Stimulated activated effector memory CD8-positive, alpha-beta T cell treated with anti-CD3 and anti-CD28 coated beads, Interleukin-12 subunit alpha, Interleukin-12 subunit beta, amount 100 ng/mL, for 72 hours (primary cell): ENCODE measurements at regions not wholly inside any gene's neighbourhood (a gene's known extent, or its start where the extent isn't known, plus 50 kb on each side); places are given as distances from the start of the nearest gene placed in this dataset.
A peak's percentile ranks its signal among the peaks of the same experiment; 100 is the strongest.

Source experiments
- ATAC-seq: fragments of 150-1000 bp; cut with Tn5 transposase; 2 replicates; pipeline ENCODE4 v1.10.0; 2021
- DNase-seq, 2 donors: peaks; one replicate each; pipeline ENCODE4 v3.0.0; 2021 to 2022; ENCODE audit warnings: low spot score in 2 of 2
- H3K27ac Mint-ChIP-seq: one replicate; pipeline ENCODE4 v1.8.0; 2022; ENCODE audit warnings: mild to moderate bottlenecking, mixed read lengths
- H3K36me3 Mint-ChIP-seq: one replicate; pipeline ENCODE4 v1.8.0; 2022; ENCODE audit warnings: mild to moderate bottlenecking, mixed read lengths
- H3K4me1 Mint-ChIP-seq: one replicate; pipeline ENCODE4 v1.8.0; 2022; ENCODE audit warnings: mixed read lengths
- H3K4me3 Mint-ChIP-seq: one replicate; pipeline ENCODE4 v1.8.0; 2022; ENCODE audit warnings: mild to moderate bottlenecking, mixed read lengths
- H3K9me3 Mint-ChIP-seq: one replicate; pipeline ENCODE4 v1.8.0; 2022; ENCODE audit warnings: mixed read lengths

- Mint-ChIP-seq H3K36me3 (no peaks in the 10 kb centered on the region), H3K27ac (no peak overlapping the region), H3K9me3 (no peaks in the 10 kb centered on the region), H3K4me1 (peaks cover 12% of the 10 kb centered on the region), H3K4me3 (no peak overlapping the region)
- ATAC-seq (no peak), DNase-seq (no peak)
These were observed 51.5 kb upstream of the PHF21B start for GRCh38 chr22:45061332-45061731.

- H3K4me3 Mint-ChIP-seq = peak overlapping the region; percentile 33
- peaks cover 12% of the 10 kb centered on the region for H3K4me1 Mint-ChIP-seq
- ATAC-seq (peak; percentile 94), DNase-seq (peak; percentile 27 to 65)
- H3K9me3 Mint-ChIP-seq = no peaks in the 10 kb centered on the region
- H3K36me3 Mint-ChIP-seq = no peaks in the 10 kb centered on the region
- peak overlapping the region; percentile 61 for H3K27ac Mint-ChIP-seq
These were observed 54.8 kb upstream of the PHF21B start for GRCh38 chr22:45064313-45065278.

GRCh38 chr22:45065726-45066125 is 55.9 kb upstream of the PHF21B start:
- peaks cover 12% of the 10 kb centered on the region for H3K4me1 Mint-ChIP-seq
- ATAC-seq (no peak), DNase-seq (no peak)
- no peaks in the 10 kb centered on the region for H3K9me3 Mint-ChIP-seq
- no peak overlapping the region for H3K27ac Mint-ChIP-seq
- no peak overlapping the region for H3K4me3 Mint-ChIP-seq
- no peaks in the 10 kb centered on the region for H3K36me3 Mint-ChIP-seq

- DNase-seq (no peak), ATAC-seq (no peak)
- no peaks in the 10 kb centered on the region for H3K36me3 Mint-ChIP-seq
These were observed 57.9 kb upstream of the PHF21B start for GRCh38 chr22:45067731-45068130.

GRCh38 chr22:45069925-45070324 is 60.1 kb upstream of the PHF21B start:
- Mint-ChIP-seq H3K4me1 (peaks cover 10% of the 10 kb centered on the region), H3K9me3 (no peaks in the 10 kb centered on the region), H3K27ac (peak overlapping the region; percentile 32), H3K4me3 (no peak overlapping the region), H3K36me3 (no peaks in the 10 kb centered on the region)
- ATAC-seq (peak; percentile 82), DNase-seq (no peak)

More at GRCh38 chr22:45067731-45068130, 57.9 kb upstream of the PHF21B start:
- no peak overlapping the region for H3K4me3 Mint-ChIP-seq
- H3K9me3 Mint-ChIP-seq = no peaks in the 10 kb centered on the region
- peaks cover 20% of the 10 kb centered on the region for H3K4me1 Mint-ChIP-seq
- no peak overlapping the region for H3K27ac Mint-ChIP-seq

- Mint-ChIP-seq H3K36me3 (no peaks in the 10 kb centered on the region), H3K4me3 (no peak overlapping the region), H3K9me3 (no peaks in the 10 kb centered on the region), H3K27ac (peak overlapping the region; percentile 1), H3K4me1 (peaks cover 9% of the 10 kb centered on the region)
- DNase-seq = no peak
- ATAC-seq = no peak
These were observed 61.8 kb upstream of the PHF21B start for GRCh38 chr22:45071618-45072017.

GRCh38 chr22:45072322-45072903 is 62.6 kb upstream of the PHF21B start:
- Mint-ChIP-seq H3K4me1 (peaks cover 9% of the 10 kb centered on the region), H3K36me3 (no peaks in the 10 kb centered on the region), H3K4me3 (no peak overlapping the region), H3K27ac (no peak overlapping the region), H3K9me3 (no peaks in the 10 kb centered on the region)
- no peak for ATAC-seq
- DNase-seq = no peak

- Mint-ChIP-seq H3K9me3 (no peaks in the 10 kb centered on the region), H3K27ac (no peak overlapping the region), H3K36me3 (no peaks in the 10 kb centered on the region), H3K4me3 (no peak overlapping the region), H3K4me1 (peaks cover 9% of the 10 kb centered on the region)
- DNase-seq (no peak), ATAC-seq (no peak)
These were observed 63.3 kb upstream of the PHF21B start for GRCh38 chr22:45073064-45073463.

GRCh38 chr22:45077286-45077685 is 67.5 kb upstream of the PHF21B start:
- H3K9me3 Mint-ChIP-seq = peaks cover 4% of the 10 kb centered on the region
- H3K4me1 Mint-ChIP-seq = peaks cover 21% of the 10 kb centered on the region
- H3K4me3 Mint-ChIP-seq = no peak overlapping the region
- H3K27ac Mint-ChIP-seq = no peak overlapping the region
- peaks cover 9% of the 10 kb centered on the region for H3K36me3 Mint-ChIP-seq
- DNase-seq (no peak), ATAC-seq (no peak)

GRCh38 chr22:45077826-45078334 is 68.1 kb upstream of the PHF21B start:
- H3K9me3 Mint-ChIP-seq = peaks cover 4% of the 10 kb centered on the region
- H3K4me1 Mint-ChIP-seq = peaks cover 16% of the 10 kb centered on the region
- ATAC-seq = no peak
- H3K36me3 Mint-ChIP-seq = peaks cover 9% of the 10 kb centered on the region
- no peak overlapping the region for H3K4me3 Mint-ChIP-seq
- no peak overlapping the region for H3K27ac Mint-ChIP-seq
- DNase-seq = no peak

- Mint-ChIP-seq H3K36me3 (peaks cover 9% of the 10 kb centered on the region), H3K27ac (no peak overlapping the region), H3K9me3 (peaks cover 4% of the 10 kb centered on the region), H3K4me1 (peaks cover 28% of the 10 kb centered on the region), H3K4me3 (no peak overlapping the region)
- ATAC-seq (no peak), DNase-seq (no peak)
These were observed 73.0 kb upstream of the PHF21B start for GRCh38 chr22:45082795-45083194.

GRCh38 chr22:45083659-45084305 is 74.0 kb upstream of the PHF21B start:
- H3K4me1 Mint-ChIP-seq = peaks cover 28% of the 10 kb centered on the region
- no peak overlapping the region for H3K27ac Mint-ChIP-seq
- DNase-seq (peak in 1 of 2 donors; percentile 54), ATAC-seq (peak; percentile 94)
- H3K36me3 Mint-ChIP-seq = peaks cover 9% of the 10 kb centered on the region
- H3K9me3 Mint-ChIP-seq = peaks cover 4% of the 10 kb centered on the region
- no peak overlapping the region for H3K4me3 Mint-ChIP-seq

GRCh38 chr22:45084400-45084920 is 74.7 kb upstream of the PHF21B start:
- Mint-ChIP-seq H3K4me3 (no peak overlapping the region), H3K36me3 (peaks cover 9% of the 10 kb centered on the region), H3K9me3 (peaks cover 4% of the 10 kb centered on the region), H3K4me1 (peaks cover 28% of the 10 kb centered on the region), H3K27ac (no peak overlapping the region)
- ATAC-seq (no peak), DNase-seq (no peak)

- Mint-ChIP-seq H3K4me3 (no peak overlapping the region), H3K36me3 (peaks cover 6% of the 10 kb centered on the region), H3K9me3 (no peaks in the 10 kb centered on the region), H3K4me1 (peaks cover 12% of the 10 kb centered on the region), H3K27ac (no peak overlapping the region)
- no peak for DNase-seq
- ATAC-seq = no peak
These were observed 75.9 kb upstream of the NUP50 start for GRCh38 chr22:45087802-45088201.

- DNase-seq (no peak), ATAC-seq (no peak)
- H3K4me1 Mint-ChIP-seq = peaks cover 12% of the 10 kb centered on the region
- H3K36me3 Mint-ChIP-seq = peaks cover 6% of the 10 kb centered on the region
- H3K4me3 Mint-ChIP-seq = no peak overlapping the region
- no peaks in the 10 kb centered on the region for H3K9me3 Mint-ChIP-seq
- H3K27ac Mint-ChIP-seq = no peak overlapping the region
These were observed 75.1 kb upstream of the NUP50 start for GRCh38 chr22:45088576-45088975.
